Renal cortex interstitium (tissue), 11 donors: ENCODE measurements at regions not wholly inside any gene's neighbourhood (a gene's known extent, or its start where the extent isn't known, plus 50 kb on each side); places are given as distances from the start of the nearest gene placed in this dataset.
"Not testable (repeated sequence)": the region's sequence is repeated elsewhere in the genome, so short reads cannot be mapped to it uniquely, and the experiment has no call there.

Source experiments
- DNase-seq, 11 donors: peaks; one replicate each; pipeline ENCODE4 v3.0.0-alpha.2; 2013; ENCODE audit warnings: low read depth in 9 of 11, low spot score in 4 of 11; ENCODE audit errors: extremely low read depth in 1 of 11

- no peak for DNase-seq
Observed at GRCh38 chr3:15896500-15896899, 98.7 kb upstream of the ANKRD28 start.

DNA sequence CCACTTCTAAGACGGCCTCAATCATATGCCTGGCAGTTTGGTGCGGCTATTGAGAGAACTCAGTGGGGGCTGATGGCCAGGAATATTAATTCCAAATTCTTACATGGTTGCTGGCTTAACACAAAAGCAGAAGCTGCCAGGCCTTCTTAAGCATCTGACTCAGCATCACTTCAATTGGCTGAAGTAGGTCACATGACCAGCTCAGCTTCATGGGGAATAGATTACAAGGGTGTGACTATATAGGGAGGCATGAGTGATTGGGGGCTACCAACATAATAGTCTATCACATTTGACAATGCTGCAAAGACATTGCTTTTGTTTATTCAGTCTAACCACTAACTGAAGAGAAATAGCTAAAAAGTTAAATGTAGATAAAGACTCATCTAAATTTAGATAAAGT lies 101.6 kb upstream of the ANKRD28 start:
- DNase-seq, result no peak

DNA sequence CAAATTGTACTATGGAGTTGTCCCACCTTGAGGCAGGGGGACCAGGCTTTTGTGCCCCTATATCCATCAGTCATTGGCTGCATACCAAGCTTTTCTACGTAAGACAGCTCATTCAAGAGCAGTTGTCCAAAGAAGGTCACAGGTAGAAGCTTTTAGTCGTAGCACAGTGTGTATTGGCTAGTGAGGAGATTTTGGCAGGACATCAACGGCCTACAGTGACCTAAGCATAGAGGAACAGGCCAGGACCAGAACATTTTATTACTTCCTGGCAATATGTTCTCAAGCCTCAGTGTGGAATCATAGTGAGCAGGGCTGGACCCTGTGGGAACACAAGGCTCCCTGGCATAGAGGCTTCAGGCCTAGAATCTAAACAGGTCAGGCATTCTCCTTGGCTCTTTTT lies 105.4 kb upstream of the ANKRD28 start:
- DNase-seq, result no peak

DNA sequence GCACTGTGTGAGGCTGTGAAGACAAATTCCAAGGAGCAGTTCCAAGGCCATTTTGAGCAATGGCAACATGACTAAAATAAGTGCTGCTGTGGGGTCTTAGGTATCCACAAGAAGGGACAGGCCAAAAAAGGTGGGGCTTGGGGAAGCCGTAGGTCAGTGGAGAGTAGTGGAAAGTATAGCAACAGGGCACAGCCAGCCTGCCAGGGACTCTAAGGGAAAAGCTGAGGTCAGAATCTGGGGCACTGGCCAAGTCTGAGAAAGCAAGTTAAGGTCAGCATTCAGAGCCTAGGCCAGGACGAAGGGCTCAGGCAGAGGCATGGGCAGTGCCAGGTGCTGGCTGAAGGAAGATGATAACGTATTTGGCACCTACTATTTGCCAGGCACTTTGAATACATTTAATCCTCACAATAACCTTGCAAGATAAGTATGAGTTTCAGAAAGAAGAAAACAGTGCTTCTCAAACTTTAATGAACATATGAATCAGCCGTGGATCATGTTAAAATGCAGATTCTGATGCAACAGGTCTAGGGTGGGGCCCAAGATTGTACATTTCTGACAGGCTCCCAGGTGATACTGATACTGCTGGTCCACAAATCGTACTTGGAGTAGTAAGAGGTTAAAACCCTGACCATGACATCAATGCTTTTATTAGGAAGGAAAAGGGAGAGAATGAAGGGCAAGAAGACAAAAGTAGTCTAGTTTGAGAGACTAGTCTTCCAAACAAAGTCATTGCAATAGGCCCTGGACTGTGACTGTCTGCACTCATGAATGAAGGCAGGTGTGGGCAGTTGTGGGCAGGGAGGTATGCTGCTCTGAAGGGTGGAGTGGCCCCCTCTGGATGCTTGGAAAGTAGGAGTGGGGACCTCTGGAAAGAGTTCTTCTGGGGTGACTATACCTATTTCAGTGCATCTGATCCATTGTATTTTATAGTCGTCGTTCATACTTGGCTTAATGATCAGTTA lies 106.3 kb upstream of the ANKRD28 start:
- DNase-seq, result no peak

- DNase-seq, result no peak
Observed at GRCh38 chr3:15905041-15905440, 107.3 kb upstream of the ANKRD28 start.

GRCh38 chr3:15907403-15907802 lies 109.6 kb upstream of the ANKRD28 start:
- not testable (repeated sequence) for DNase-seq

- no peak for DNase-seq
Observed at GRCh38 chr3:15918988-15919387, 121.2 kb upstream of the ANKRD28 start.

GRCh38 chr3:15919971-15920370 lies 122.2 kb upstream of the ANKRD28 start:
- no peak for DNase-seq

DNA sequence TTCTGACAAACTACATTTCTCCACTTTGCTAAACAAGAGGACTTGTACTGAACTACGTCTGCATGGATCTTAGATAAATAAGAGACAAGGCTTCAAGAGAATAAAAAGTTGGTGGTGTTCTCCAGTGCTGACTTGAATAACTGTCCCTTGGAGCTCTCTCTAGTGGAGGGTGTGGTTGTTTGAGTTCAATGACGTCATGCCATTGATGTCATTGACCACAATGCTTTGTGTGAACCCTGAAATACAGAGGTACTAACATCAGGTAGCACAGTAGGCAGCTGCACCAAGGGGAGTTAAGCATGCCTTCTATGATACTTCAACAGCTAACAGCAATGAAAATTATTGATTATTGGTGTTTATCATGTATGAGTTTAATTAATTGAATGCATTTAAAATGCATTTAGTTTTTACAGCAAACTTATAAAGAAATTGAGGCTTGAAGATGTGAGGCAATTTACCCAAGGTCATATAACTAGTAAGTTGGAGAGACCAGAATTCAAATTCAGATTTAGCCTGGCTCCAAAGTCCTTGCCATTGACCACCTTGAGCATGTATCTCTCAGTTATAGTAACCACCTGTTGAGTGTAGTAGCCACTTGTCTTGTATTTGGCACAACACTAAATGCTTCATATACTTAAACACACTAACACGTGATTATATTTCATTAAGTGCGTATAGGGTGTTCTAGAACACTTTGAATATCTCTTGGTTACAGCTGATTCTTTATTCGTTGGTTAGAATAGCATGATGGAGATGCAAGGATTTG lies 126.0 kb upstream of the ANKRD28 start:
- no peak for DNase-seq

DNA sequence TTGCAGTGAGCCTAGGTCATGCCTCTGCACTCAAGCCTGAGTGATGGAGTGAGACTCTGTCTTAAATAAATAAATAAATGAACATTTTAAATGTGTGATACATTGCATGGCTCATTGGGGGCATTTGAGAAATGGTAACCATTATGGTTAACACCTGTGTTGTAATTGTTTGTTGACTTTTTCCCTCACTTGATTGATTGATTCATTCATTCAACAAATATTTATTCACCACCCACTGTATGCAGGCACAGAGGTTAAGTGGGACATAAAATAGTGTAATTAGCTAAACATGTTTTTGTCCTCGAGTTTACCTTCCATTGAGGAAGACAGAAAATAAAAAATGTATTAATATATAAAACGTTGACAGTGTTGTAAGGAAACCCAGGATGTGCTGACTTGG lies 127.1 kb upstream of the ANKRD28 start:
- no peak for DNase-seq

DNA sequence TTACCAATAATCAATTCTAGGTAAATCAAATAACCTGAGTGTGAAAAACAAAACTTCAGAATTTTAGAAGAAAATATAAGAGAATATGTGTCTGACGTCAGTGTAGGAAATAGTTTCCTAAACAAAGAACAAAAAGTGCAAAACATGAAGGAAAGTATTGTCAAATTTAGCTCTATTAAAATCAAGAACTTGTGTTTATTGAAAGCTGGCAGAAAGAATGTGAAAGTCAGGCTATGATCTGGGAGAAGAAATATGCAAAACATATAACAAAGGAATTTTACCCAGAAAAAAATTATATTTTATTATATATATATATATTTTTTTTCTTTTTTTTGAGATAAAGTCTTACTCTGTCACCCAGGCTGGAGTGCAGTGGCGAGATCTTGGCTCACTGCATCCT lies 129.1 kb upstream of the ANKRD28 start:
- DNase-seq, result no peak

- no peak for DNase-seq
Observed at GRCh38 chr3:15927969-15928368, 130.2 kb upstream of the ANKRD28 start.

GRCh38 chr3:15929944-15930571 lies 132.3 kb upstream of the ANKRD28 start:
- DNase-seq, result no peak

- DNase-seq, result no peak
Observed at GRCh38 chr3:15932348-15933300, 134.8 kb upstream of the ANKRD28 start.

GRCh38 chr3:15933439-15934139 lies 135.8 kb upstream of the ANKRD28 start:
- no peak for DNase-seq

DNA sequence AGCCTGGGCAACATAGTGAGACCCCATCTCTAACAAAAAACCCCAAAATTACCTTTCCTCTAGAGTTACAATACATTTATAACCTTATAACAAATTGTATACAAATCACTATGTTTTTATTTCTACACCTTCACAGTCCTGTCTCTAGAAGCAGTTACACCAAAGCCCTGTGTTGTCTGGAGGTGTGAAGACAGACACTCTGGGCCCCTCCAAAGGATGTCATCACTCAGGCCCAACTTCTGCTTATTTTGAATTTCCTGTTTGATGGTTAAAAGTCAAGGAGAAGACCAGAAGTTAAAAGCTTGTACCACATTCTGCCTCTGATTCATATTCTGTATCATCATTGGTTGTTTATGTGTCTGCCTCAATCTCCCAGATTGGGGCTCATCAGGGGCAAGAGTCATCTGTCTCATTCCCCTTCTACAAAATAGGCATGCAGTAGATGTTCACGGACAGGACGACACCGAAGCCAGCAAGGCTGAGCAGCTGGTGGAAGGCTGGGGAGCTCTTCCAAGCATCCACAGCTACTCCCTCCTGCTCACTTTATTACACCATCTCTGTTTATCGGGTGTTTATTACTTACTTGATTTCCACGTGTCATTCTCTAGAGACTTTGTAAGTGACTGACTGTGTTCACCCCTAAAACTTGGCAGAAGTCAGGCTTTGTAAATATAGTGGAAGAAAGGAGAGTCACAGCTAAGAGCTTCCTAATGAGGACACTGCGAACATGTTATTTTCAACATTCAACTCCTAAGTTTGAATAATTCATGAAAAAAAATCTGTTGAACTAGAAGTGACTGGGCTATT lies 136.8 kb upstream of the ANKRD28 start:
- DNase-seq, result no peak

DNA sequence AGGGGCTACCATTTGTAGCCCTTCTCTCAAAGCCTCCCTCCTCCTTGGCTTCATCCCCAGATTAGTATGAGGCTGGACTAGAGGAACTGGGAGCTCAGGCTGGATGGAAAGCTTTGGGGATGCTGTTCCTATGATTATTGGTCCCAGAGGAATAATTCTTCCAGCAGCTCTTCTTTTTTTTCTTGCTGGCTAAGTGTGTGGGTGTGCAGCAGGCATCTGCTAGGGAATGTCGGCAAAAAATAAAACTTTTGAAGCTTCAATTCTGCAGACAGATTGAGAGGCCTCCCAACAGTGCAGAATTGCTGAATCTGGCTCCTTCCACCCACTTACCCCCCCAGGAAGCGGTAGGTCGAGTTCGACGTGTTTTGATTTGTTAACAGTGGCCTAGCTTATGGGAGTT lies 138.5 kb upstream of the ANKRD28 start:
- no peak for DNase-seq
